ENCODE measurements at regions not wholly inside any gene's neighbourhood (a gene's known extent, or its start where the extent isn't known, plus 50 kb on each side); places are given as distances from the start of the nearest gene placed in this dataset. TPM values are rescaled to one million over a fixed set of nuclear protein-coding genes. Genes with fewer than 3 reads are reported as not detected.

DNA sequence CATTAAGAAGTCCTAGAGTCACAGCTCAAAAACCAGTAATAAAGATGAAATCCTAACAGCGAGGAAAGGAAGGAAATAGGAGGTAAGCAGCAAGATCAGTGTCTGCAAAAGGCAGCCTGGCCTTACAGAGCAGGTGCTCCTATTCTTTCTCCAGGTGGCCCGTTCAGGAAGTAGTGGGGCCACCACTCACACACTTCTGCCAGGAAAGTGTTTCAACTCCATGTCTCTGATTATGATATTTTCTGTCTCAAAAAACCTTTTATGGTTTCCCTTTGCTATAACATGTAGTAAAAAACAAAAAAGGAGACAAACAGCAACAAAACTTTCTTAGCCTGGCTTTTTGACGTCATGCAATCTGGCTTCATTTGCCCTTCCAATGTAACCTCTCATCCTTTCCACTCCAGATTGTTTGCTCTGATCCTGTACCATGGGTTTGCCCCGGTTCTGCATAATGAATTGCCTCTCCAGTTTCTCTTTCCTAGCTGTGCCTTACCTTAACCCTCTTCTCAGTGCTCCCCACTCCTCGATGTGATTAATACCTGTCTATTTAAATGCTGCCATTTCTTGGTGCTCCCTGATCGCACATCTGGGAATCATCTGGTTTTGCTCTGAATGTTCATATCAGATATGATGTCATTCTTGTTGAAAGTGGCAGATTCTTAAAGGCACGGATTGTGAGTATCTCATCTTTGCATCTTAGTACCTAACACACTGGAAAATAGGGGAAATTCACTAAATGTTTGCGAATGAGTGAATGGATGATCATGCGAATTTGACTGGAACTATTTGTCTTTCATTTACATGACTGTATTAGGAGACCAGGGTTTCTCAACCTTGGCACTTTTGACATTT lies 50.6 kb upstream of the PTPRM start:
- Histone ChIP-seq H3K36me3 (ENCODE audit: control insufficient read depth in 2 of 2, extremely low read depth in 1 of 2, insufficient read depth in 2 of 2, low read length in 2 of 2) (no peaks in the 10 kb centered on the region), H3K9me3 (replicated peaks; ENCODE audit: control insufficient read depth, insufficient read depth, low read length) (no peaks in the 10 kb centered on the region), H2AFZ (ENCODE audit: low read depth, low read length) (no peak overlapping the region), H3K79me2 (ENCODE audit: control insufficient read depth, insufficient read depth, low read length) (no peaks in the 10 kb centered on the region), H3K27me3 (ENCODE audit: control insufficient read depth in 2 of 2, insufficient read depth in 2 of 2, low read length in 2 of 2) (peaks cover 5 to 11% of the 10 kb centered on the region in 2 experiments), H4K20me1 (replicated peaks; ENCODE audit: control insufficient read depth, extremely low read depth, insufficient read depth, low read length) (no peaks in the 10 kb centered on the region), H3K27ac (ENCODE audit: insufficient read depth, low read depth, low read length) (no peak overlapping the region), H3K4me2 (ENCODE audit: insufficient read depth, low read length) (no peak overlapping the region), H3K4me1 (ENCODE audit: control insufficient read depth, extremely low read depth, insufficient read depth, low read length) (no peaks in the 10 kb centered on the region), H3K9ac (replicated peaks; ENCODE audit: extremely low read depth, insufficient read depth, low read length) (no peak overlapping the region), H3K9me1 (replicated peaks; ENCODE audit: control insufficient read depth, extremely low read depth, insufficient read depth, low read length) (no peaks in the 10 kb centered on the region), H3K4me3 (replicated peaks in 1 of 3; ENCODE audit: insufficient read depth in 1 of 3, low read depth in 1 of 3, low read length in 3 of 3) (no peak overlapping the region)
- FAIRE-seq: no peak
- intact Hi-C loops (cut with micrococcal nuclease) (no loop called here), dilution Hi-C loops (cut with MboI; ENCODE audit: extremely low pct_ligation_motif_present, low sequenced_read_pairs) (no loop called here)
- POLR2A ChIA-PET: no interaction called here
- DNase-seq (ENCODE audit: low read depth, low spot score): no peak
- TF ChIP-seq, protein P1, sequence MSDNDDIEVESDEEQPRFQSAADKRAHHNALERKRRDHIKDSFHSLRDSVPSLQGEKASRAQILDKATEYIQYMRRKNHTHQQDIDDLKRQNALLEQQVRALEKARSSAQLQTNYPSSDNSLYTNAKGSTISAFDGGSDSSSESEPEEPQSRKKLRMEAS (IDR thresholded peaks at IDR 0.05; ENCODE audit: insufficient read depth, insufficient read length): no peak
- TF ChIP-seq FOS (IDR thresholded peaks at IDR 0.05; ENCODE audit: borderline replicate concordance, insufficient read depth, low read length) (no peak), JUN (IDR thresholded peaks at IDR 0.05; ENCODE audit: borderline replicate concordance, insufficient read depth, insufficient read length, low read depth) (no peak), GATA2 (IDR thresholded peaks at IDR 0.05; ENCODE audit: insufficient read depth, insufficient read length, low read depth, low read length) (no peak), POLR2A (IDR thresholded peaks at IDR 0.05; ENCODE audit: low read depth, low read length) (no peak), MYC (IDR thresholded peaks at IDR 0.05; ENCODE audit: low read depth, low read length) (no peak), POLR2AphosphoS5 (IDR thresholded peaks at IDR 0.05; ENCODE audit: insufficient read depth, low read depth, low read length) (no peak), EZH2 (IDR thresholded peaks at IDR 0.05; ENCODE audit: borderline replicate concordance, low read depth, low read length, severe bottlenecking) (no peak)
- TF ChIP-seq, protein P2, sequence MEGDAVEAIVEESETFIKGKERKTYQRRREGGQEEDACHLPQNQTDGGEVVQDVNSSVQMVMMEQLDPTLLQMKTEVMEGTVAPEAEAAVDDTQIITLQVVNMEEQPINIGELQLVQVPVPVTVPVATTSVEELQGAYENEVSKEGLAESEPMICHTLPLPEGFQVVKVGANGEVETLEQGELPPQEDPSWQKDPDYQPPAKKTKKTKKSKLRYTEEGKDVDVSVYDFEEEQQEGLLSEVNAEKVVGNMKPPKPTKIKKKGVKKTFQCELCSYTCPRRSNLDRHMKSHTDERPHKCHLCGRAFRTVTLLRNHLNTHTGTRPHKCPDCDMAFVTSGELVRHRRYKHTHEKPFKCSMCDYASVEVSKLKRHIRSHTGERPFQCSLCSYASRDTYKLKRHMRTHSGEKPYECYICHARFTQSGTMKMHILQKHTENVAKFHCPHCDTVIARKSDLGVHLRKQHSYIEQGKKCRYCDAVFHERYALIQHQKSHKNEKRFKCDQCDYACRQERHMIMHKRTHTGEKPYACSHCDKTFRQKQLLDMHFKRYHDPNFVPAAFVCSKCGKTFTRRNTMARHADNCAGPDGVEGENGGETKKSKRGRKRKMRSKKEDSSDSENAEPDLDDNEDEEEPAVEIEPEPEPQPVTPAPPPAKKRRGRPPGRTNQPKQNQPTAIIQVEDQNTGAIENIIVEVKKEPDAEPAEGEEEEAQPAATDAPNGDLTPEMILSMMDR (IDR thresholded peaks at IDR 0.05; ENCODE audit: extremely low read depth in 1 of 2, insufficient read depth in 1 of 2, low read depth in 1 of 2, low read length in 2 of 2): no peak
- CTCF ChIA-PET: interaction anchor here (1.6 to 1.9 kb wide), 2 partner anchors 36 to 51 kb away, joined by 4 to 5 read pairs; no protein-coding TSS in a partner anchor
- no TSS peak for BruUV-seq (replicated peaks)

Small RNAs in the stretch of these regions (small RNA-seq; reads per million reads assigned to genes)
- gene RF00554 (ENCODE audit: insufficient read depth, insufficient read length, low read depth, low replicate concordance): not detected

All from endothelial cell of umbilical vein (primary cell).